ENCODE measurements at regions not wholly inside any gene's neighbourhood (a gene's known extent, or its start where the extent isn't known, plus 50 kb on each side); places are given as distances from the start of the nearest gene placed in this dataset.
A peak's percentile ranks its signal among the peaks of the same experiment; 100 is the strongest.

GRCh38 chr1:238063454-238063853, 172.7 kb upstream of the ZP4 start:
- DNase-seq (ENCODE audit: insufficient read length, low spot score, missing footprints) = no peak
- Histone ChIP-seq H3K36me3 (ENCODE audit: insufficient read depth, low read length) (no peaks in the 10 kb centered on the region), H3K4me2 (ENCODE audit: insufficient read depth, low read length) (no peak overlapping the region), H3K27me3 (ENCODE audit: insufficient read depth, low read length) (no peaks in the 10 kb centered on the region), H3K27ac (ENCODE audit: low read depth, low read length) (no peak overlapping the region), H3K9me3 (ENCODE audit: low read depth, low read length) (peaks cover 5% of the 10 kb centered on the region), H2AFZ (ENCODE audit: low read length) (no peak overlapping the region), H3K4me3 (ENCODE audit: insufficient read depth, low read length) (no peak overlapping the region), H3K4me1 (ENCODE audit: insufficient read depth, low read length) (no peaks in the 10 kb centered on the region), H4K20me1 (ENCODE audit: insufficient read depth, low read length) (no peaks in the 10 kb centered on the region), H3K79me2 (ENCODE audit: insufficient read depth, low read length) (no peaks in the 10 kb centered on the region)
- TF ChIP-seq CTCF (IDR thresholded peaks at IDR 0.05; ENCODE audit: extremely low read depth, low read depth, low read length) = no peak

- H3K27me3 ChIP-seq (ENCODE audit: insufficient read depth, low read length) = no peaks in the 10 kb centered on the region
- H4K20me1 ChIP-seq (ENCODE audit: insufficient read depth, low read length) = no peaks in the 10 kb centered on the region
- no peak overlapping the region for H2AFZ ChIP-seq (ENCODE audit: low read length)
- H3K79me2 ChIP-seq (ENCODE audit: insufficient read depth, low read length) = no peaks in the 10 kb centered on the region
- DNase-seq (ENCODE audit: insufficient read length, low spot score, missing footprints) = no peak
- peaks cover 5% of the 10 kb centered on the region for H3K9me3 ChIP-seq (ENCODE audit: low read depth, low read length)
- peak overlapping the region; percentile 2 for H3K4me2 ChIP-seq (ENCODE audit: insufficient read depth, low read length)
- no peak overlapping the region for H3K27ac ChIP-seq (ENCODE audit: low read depth, low read length)
- TF ChIP-seq CTCF (IDR thresholded peaks at IDR 0.05; ENCODE audit: extremely low read depth, low read depth, low read length) = no peak
- no peak overlapping the region for H3K4me3 ChIP-seq (ENCODE audit: insufficient read depth, low read length)
- H3K4me1 ChIP-seq (ENCODE audit: insufficient read depth, low read length) = no peaks in the 10 kb centered on the region
- H3K36me3 ChIP-seq (ENCODE audit: insufficient read depth, low read length) = no peaks in the 10 kb centered on the region
Measured at GRCh38 chr1:238061967-238062613, 171.4 kb upstream of the ZP4 start.

- no peak for TF ChIP-seq CTCF (IDR thresholded peaks at IDR 0.05; ENCODE audit: extremely low read depth, low read depth, low read length)
- no peaks in the 10 kb centered on the region for H3K27me3 ChIP-seq (ENCODE audit: insufficient read depth, low read length)
- no peak overlapping the region for H3K4me3 ChIP-seq (ENCODE audit: insufficient read depth, low read length)
- no peaks in the 10 kb centered on the region for H3K36me3 ChIP-seq (ENCODE audit: insufficient read depth, low read length)
- no peaks in the 10 kb centered on the region for H3K4me1 ChIP-seq (ENCODE audit: insufficient read depth, low read length)
- H3K79me2 ChIP-seq (ENCODE audit: insufficient read depth, low read length) = no peaks in the 10 kb centered on the region
- DNase-seq (ENCODE audit: insufficient read length, low spot score, missing footprints) = no peak
- no peak overlapping the region for H3K4me2 ChIP-seq (ENCODE audit: insufficient read depth, low read length)
- no peaks in the 10 kb centered on the region for H4K20me1 ChIP-seq (ENCODE audit: insufficient read depth, low read length)
- H3K27ac ChIP-seq (ENCODE audit: low read depth, low read length) = no peak overlapping the region
- no peak overlapping the region for H2AFZ ChIP-seq (ENCODE audit: low read length)
- peaks cover 5% of the 10 kb centered on the region for H3K9me3 ChIP-seq (ENCODE audit: low read depth, low read length)
Measured at GRCh38 chr1:238060061-238060460, 169.3 kb upstream of the ZP4 start.

GRCh38 chr1:238052496-238053266, 162.0 kb upstream of the ZP4 start:
- no peaks in the 10 kb centered on the region for H3K79me2 ChIP-seq (ENCODE audit: insufficient read depth, low read length)
- no peak overlapping the region for H3K4me2 ChIP-seq (ENCODE audit: insufficient read depth, low read length)
- H2AFZ ChIP-seq (ENCODE audit: low read length) = no peak overlapping the region
- no peak overlapping the region for H3K27ac ChIP-seq (ENCODE audit: low read depth, low read length)
- DNase-seq (ENCODE audit: insufficient read length, low spot score, missing footprints) = no peak
- no peaks in the 10 kb centered on the region for H3K27me3 ChIP-seq (ENCODE audit: insufficient read depth, low read length)
- H3K4me1 ChIP-seq (ENCODE audit: insufficient read depth, low read length) = no peaks in the 10 kb centered on the region
- H4K20me1 ChIP-seq (ENCODE audit: insufficient read depth, low read length) = no peaks in the 10 kb centered on the region
- no peaks in the 10 kb centered on the region for H3K36me3 ChIP-seq (ENCODE audit: insufficient read depth, low read length)
- H3K9me3 ChIP-seq (ENCODE audit: low read depth, low read length) = no peaks in the 10 kb centered on the region
- TF ChIP-seq CTCF (IDR thresholded peaks at IDR 0.05; ENCODE audit: extremely low read depth, low read depth, low read length) = no peak
- no peak overlapping the region for H3K4me3 ChIP-seq (ENCODE audit: insufficient read depth, low read length)
